Activated T-cell treated with anti-CD3 and anti-CD28 coated beads, Interleukin-2, amount 50 U/mL, for 72 hours (primary cell): ENCODE measurements at regions not wholly inside any gene's neighbourhood (a gene's known extent, or its start where the extent isn't known, plus 50 kb on each side); places are given as distances from the start of the nearest gene placed in this dataset.

Experiments used
- ATAC-seq, 2 donors: fragments of 150-1000 bp; cut with Tn5 transposase; replicated peaks in 1 of 2; 2 replicates each; pipeline ENCODE4 v1.10.0; 2021; ENCODE audit warnings: moderate library complexity in 2 of 2, mild to moderate bottlenecking in 1 of 2
- DNase-seq, 2 donors: peaks; one replicate each; pipeline ENCODE4 v3.0.0; 2021 to 2022; ENCODE audit warnings: mixed read lengths in 1 of 2
- H3K27ac Mint-ChIP-seq: one replicate; pipeline ENCODE4 v1.8.0; 2022; ENCODE audit warnings: mild to moderate bottlenecking, moderate library complexity, mixed read lengths
- H3K27me3 Mint-ChIP-seq: one replicate; pipeline ENCODE4 v1.8.0; 2022; ENCODE audit warnings: low read depth, mixed read lengths
- H3K36me3 Mint-ChIP-seq, 2 donors: one replicate each; pipeline ENCODE4 v1.8.0; 2022; ENCODE audit warnings: mixed read lengths in 2 of 2, mild to moderate bottlenecking in 1 of 2; ENCODE audit not compliant: insufficient read depth in 2 of 2
- H3K4me1 Mint-ChIP-seq: one replicate; pipeline ENCODE4 v1.8.0; 2022; ENCODE audit warnings: low read depth, mixed read lengths
- H3K4me3 Mint-ChIP-seq, 2 donors: one replicate each; pipeline ENCODE4 v1.8.0; 2022; ENCODE audit warnings: mild to moderate bottlenecking in 2 of 2, mixed read lengths in 2 of 2, moderate library complexity in 2 of 2
- H3K9me3 Mint-ChIP-seq, 2 donors: one replicate each; pipeline ENCODE4 v1.8.0; 2022; ENCODE audit warnings: mixed read lengths in 2 of 2

GRCh38 chr7:28231176-28231575, 50.6 kb upstream of the JAZF1 start:
- DNase-seq (no peak), ATAC-seq (no peak)
- H3K36me3 Mint-ChIP-seq = no peaks in the 10 kb centered on the region
- H3K27me3 Mint-ChIP-seq = peaks cover 51% of the 10 kb centered on the region
- H3K4me1 Mint-ChIP-seq = peaks cover 5% of the 10 kb centered on the region
- peaks cover 0 to 1% of the 10 kb centered on the region in 2 donors for H3K9me3 Mint-ChIP-seq
- no peak overlapping the region for H3K27ac Mint-ChIP-seq
- no peak overlapping the region for H3K4me3 Mint-ChIP-seq

DNA sequence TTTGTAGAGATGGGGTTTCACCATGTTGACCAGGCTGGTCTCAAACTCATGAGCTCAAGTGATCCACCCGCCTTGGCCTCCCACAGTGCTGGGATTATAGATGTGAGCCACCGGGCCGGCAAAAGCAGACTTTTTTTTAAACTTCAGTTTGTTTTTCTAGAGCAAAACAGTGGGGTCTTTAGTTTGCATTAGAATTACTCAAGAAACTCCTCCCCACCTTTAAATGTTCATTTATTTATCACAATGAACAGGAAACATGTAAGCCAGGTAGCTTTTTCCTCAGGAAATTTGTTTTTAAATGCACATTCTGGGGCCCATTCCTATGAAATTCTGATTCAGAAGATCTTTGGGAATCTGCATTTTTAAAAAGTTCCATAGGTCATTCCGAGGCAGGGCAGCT, 56.0 kb upstream of the JAZF1 start:
- H3K36me3 Mint-ChIP-seq = no peaks in the 10 kb centered on the region
- DNase-seq = no peak
- peaks cover 74% of the 10 kb centered on the region for H3K27me3 Mint-ChIP-seq
- H3K4me1 Mint-ChIP-seq = peaks cover 16% of the 10 kb centered on the region
- no peak overlapping the region for H3K4me3 Mint-ChIP-seq
- H3K27ac Mint-ChIP-seq = no peak overlapping the region
- ATAC-seq = no peak
- no peaks in the 10 kb centered on the region for H3K9me3 Mint-ChIP-seq

- H3K27me3 Mint-ChIP-seq = peaks cover 79% of the 10 kb centered on the region
These were observed 56.8 kb upstream of the JAZF1 start for GRCh38 chr7:28237363-28237762.

DNA sequence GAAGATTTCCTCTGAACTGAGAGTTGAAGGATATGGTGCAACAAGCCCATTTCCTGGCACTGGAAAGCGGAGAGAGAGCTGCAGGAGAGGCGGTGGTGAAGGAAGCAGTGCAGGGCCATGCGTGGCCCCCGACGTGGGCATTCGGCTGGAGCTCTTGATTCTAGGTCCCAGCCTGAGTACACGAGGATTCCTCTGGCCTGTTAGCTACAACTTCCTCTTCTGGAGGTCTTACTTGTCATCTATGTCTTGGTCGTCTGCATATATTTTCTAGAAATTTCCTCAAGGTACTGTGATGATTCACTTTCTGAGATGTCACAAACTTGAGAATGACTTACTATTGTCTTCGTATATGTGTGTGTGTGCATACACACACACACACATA, 59.2 kb upstream of the JAZF1 start:
- DNase-seq = peak in 1 of 2 donors; percentile 6
- Mint-ChIP-seq H3K9me3 (no peaks in the 10 kb centered on the region), H3K27ac (peak overlapping the region; percentile 81), H3K27me3 (peaks cover 74% of the 10 kb centered on the region), H3K36me3 (no peaks in the 10 kb centered on the region), H3K4me3 (peak overlapping the region; percentile 21 to 68), H3K4me1 (peaks cover 12% of the 10 kb centered on the region)
- ATAC-seq = peak; percentile 82 to 83

More at GRCh38 chr7:28237363-28237762, 56.8 kb upstream of the JAZF1 start:
- DNase-seq = no peak
- Mint-ChIP-seq H3K4me1 (peaks cover 16% of the 10 kb centered on the region), H3K4me3 (no peak overlapping the region), H3K36me3 (no peaks in the 10 kb centered on the region), H3K9me3 (no peaks in the 10 kb centered on the region), H3K27ac (no peak overlapping the region)
- ATAC-seq = no peak

DNA sequence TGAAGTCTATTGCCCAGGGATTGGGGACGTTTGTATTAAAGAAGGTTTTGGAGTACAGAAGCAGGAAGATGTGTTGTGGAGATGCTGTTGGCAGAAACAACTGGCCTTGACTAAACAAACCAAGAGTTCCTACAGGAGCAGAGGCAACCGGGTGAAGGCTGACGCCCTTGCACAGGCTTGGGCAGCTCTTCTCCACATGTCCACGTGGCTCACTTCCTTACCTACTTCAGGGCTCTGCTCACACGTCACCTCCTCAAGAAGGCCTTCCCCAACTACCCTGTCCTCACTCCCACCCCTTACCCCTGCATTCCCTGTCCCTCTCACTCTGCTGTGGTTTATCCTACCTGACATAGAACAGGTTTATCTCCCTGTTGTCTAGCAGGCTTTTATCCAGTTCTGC, 59.9 kb upstream of the JAZF1 start:
- ATAC-seq = no peak
- Mint-ChIP-seq H3K4me3 (no peak overlapping the region), H3K27ac (no peak overlapping the region), H3K36me3 (no peaks in the 10 kb centered on the region), H3K4me1 (peaks cover 12% of the 10 kb centered on the region), H3K27me3 (peaks cover 67% of the 10 kb centered on the region), H3K9me3 (no peaks in the 10 kb centered on the region)
- no peak for DNase-seq

DNA sequence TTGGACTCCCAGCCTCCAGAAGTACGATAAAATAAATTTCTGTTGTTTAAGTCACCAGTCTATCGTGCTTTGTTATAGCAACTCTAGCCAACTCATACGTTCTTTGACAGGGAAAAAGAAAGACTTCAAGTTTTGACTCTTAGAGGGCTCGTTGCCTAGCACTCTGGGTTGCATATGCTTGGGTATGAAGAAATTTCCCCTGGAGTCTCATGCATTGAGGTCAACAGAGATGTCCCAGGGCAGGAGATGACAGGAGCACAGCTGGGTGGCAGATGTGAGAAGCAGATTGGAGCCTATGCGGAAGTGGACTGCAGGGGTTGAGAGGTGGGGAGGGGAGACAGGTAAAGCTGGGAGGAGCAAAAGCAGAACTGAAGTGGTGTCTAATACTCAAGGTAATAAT, 63.3 kb upstream of the JAZF1 start:
- Mint-ChIP-seq H3K36me3 (peaks cover 0 to 2% of the 10 kb centered on the region in 2 donors), H3K9me3 (peaks cover 0 to 2% of the 10 kb centered on the region in 2 donors), H3K27me3 (peaks cover 51% of the 10 kb centered on the region), H3K4me1 (peaks cover 12% of the 10 kb centered on the region), H3K4me3 (no peak overlapping the region), H3K27ac (no peak overlapping the region)
- ATAC-seq (no peak), DNase-seq (no peak)

DNA sequence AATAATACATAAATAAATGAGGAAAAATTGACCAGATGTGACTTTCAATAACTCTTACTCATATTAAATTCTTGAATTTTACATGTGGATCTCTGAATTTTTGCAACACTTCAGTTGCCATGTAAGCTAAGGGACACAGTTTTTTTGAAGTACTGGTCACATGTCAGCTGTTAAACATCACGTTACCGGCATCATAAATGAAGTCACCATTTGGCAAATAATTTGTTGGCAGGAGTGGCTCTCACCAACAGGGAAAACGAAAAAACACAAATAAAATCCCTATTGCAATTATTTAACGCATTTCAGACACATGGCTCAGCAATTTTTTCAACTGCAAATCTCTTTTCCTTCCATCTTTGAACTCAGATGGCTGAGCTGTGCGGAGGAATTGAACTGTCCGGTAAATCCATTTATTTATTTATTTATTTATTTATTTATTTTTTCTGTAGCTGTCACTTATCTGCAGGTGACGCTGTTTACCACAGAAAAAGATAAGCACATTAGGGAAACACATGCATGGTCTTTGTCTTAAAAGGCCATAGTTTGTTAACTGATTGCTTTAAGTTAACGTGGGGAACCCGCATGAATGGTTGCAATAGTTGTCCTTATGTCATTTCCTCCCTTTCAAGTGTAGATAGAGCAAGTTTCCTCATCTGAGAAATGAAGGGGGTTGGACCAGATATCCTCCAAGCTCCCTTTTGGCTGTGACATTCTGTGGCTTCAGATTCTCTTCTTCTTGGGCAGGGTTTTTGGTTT, 64.7 kb upstream of the JAZF1 start:
- ATAC-seq (no peak), DNase-seq (no peak)
- Mint-ChIP-seq H3K9me3 (peaks cover 0 to 3% of the 10 kb centered on the region in 2 donors), H3K27me3 (peaks cover 55% of the 10 kb centered on the region), H3K4me1 (no peaks in the 10 kb centered on the region), H3K36me3 (peaks cover 0 to 3% of the 10 kb centered on the region in 2 donors), H3K4me3 (no peak overlapping the region), H3K27ac (no peak overlapping the region)

- Mint-ChIP-seq H3K4me3 (no peak overlapping the region), H3K4me1 (no peaks in the 10 kb centered on the region), H3K36me3 (peaks cover 0 to 3% of the 10 kb centered on the region in 2 donors), H3K27me3 (peaks cover 47% of the 10 kb centered on the region), H3K27ac (no peak overlapping the region), H3K9me3 (peaks cover 0 to 3% of the 10 kb centered on the region in 2 donors)
- ATAC-seq (no peak), DNase-seq (no peak)
These were observed 66.4 kb upstream of the JAZF1 start for GRCh38 chr7:28246921-28247461.

- no peak overlapping the region for H3K4me3 Mint-ChIP-seq
These were observed 77.6 kb upstream of the JAZF1 start for GRCh38 chr7:28258240-28258639.

GRCh38 chr7:28260969-28261368, 80.4 kb upstream of the JAZF1 start:
- Mint-ChIP-seq H3K4me3 (no peak overlapping the region), H3K4me1 (no peaks in the 10 kb centered on the region), H3K9me3 (peaks cover 2% of the 10 kb centered on the region in 2 donors), H3K27me3 (peaks cover 72% of the 10 kb centered on the region), H3K36me3 (peaks cover 2 to 3% of the 10 kb centered on the region in 2 donors), H3K27ac (no peak overlapping the region)
- no peak for ATAC-seq
- DNase-seq = no peak

More at GRCh38 chr7:28258240-28258639, 77.6 kb upstream of the JAZF1 start:
- Mint-ChIP-seq H3K27me3 (peaks cover 59% of the 10 kb centered on the region), H3K4me1 (no peaks in the 10 kb centered on the region), H3K27ac (no peak overlapping the region), H3K9me3 (peaks cover 2% of the 10 kb centered on the region in 2 donors), H3K36me3 (peaks cover 2 to 3% of the 10 kb centered on the region in 2 donors)
- DNase-seq (no peak), ATAC-seq (no peak)

DNA sequence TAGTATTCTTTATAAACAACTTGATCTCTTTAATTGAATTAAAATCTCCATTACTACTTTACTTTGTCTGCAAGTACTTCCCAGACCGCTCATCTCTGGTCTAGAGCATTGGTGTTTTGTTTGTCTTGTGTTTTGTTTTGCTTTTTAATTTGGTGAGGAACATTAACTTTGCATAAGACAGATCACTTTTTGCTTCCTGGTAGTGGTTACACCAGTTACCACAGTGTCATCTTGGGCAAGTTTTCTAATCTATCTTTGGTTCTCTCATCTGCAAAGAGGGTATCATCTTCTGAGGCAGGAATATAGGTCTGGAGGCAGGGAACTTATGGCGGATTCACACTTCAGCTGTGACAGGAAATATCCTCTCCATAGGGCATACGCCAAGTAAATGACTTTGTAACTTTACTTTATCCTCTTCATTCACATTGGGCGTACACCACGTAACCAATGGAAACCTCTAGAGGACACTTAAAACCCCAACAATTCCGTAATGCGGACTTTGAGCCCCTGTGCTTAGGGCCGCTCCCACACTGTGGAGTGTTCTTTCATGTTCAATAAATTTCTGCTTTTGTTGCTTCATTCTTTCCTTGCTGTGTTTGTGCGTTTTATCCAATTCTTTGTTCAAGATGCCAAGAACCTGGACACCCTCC, 83.2 kb upstream of the JAZF1 start:
- no peaks in the 10 kb centered on the region for H3K4me1 Mint-ChIP-seq
- no peak overlapping the region for H3K27ac Mint-ChIP-seq
- peaks cover 0 to 3% of the 10 kb centered on the region in 2 donors for H3K36me3 Mint-ChIP-seq
- ATAC-seq (no peak), DNase-seq (no peak)
- no peak overlapping the region for H3K4me3 Mint-ChIP-seq
- no peaks in the 10 kb centered on the region for H3K9me3 Mint-ChIP-seq
- H3K27me3 Mint-ChIP-seq = peaks cover 77% of the 10 kb centered on the region

GRCh38 chr7:28266402-28266801, 85.8 kb upstream of the JAZF1 start:
- no peak for ATAC-seq
- peaks cover 92% of the 10 kb centered on the region for H3K27me3 Mint-ChIP-seq
- no peak overlapping the region for H3K4me3 Mint-ChIP-seq
- H3K36me3 Mint-ChIP-seq = peaks cover 3% of the 10 kb centered on the region in 2 donors
- peaks cover 8% of the 10 kb centered on the region for H3K4me1 Mint-ChIP-seq
- DNase-seq = no peak
- peaks cover 0 to 2% of the 10 kb centered on the region in 2 donors for H3K9me3 Mint-ChIP-seq
- no peak overlapping the region for H3K27ac Mint-ChIP-seq

DNA sequence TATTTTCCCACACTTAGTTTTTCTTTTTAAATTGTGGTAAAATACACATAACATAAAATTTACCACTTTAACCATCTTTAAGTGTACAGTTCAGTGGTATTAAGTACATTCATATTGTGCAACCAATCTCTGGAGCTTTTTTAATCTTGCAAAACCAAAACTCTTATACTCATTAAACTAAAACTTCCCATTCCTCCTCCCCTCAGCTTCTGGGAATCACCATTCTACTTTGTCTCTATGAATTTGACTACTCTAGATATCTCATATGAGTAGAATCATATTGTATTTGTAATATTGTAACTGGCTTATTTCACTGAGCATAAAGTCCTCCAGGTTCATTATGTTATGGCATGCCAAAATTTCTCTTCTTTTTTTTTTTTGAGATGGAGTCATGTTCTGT, 86.4 kb upstream of the JAZF1 start:
- DNase-seq = no peak
- H3K9me3 Mint-ChIP-seq = peaks cover 0 to 2% of the 10 kb centered on the region in 2 donors
- peaks cover 3% of the 10 kb centered on the region in 2 donors for H3K36me3 Mint-ChIP-seq
- peak in 1 of 2 donors; percentile 53 for ATAC-seq
- H3K27ac Mint-ChIP-seq = no peak overlapping the region
- peaks cover 8% of the 10 kb centered on the region for H3K4me1 Mint-ChIP-seq
- peaks cover 92% of the 10 kb centered on the region for H3K27me3 Mint-ChIP-seq
- no peak overlapping the region for H3K4me3 Mint-ChIP-seq
